ENCODE measurements at regions not wholly inside any gene's neighbourhood (a gene's known extent, or its start where the extent isn't known, plus 50 kb on each side); places are given as distances from the start of the nearest gene placed in this dataset.

DNA sequence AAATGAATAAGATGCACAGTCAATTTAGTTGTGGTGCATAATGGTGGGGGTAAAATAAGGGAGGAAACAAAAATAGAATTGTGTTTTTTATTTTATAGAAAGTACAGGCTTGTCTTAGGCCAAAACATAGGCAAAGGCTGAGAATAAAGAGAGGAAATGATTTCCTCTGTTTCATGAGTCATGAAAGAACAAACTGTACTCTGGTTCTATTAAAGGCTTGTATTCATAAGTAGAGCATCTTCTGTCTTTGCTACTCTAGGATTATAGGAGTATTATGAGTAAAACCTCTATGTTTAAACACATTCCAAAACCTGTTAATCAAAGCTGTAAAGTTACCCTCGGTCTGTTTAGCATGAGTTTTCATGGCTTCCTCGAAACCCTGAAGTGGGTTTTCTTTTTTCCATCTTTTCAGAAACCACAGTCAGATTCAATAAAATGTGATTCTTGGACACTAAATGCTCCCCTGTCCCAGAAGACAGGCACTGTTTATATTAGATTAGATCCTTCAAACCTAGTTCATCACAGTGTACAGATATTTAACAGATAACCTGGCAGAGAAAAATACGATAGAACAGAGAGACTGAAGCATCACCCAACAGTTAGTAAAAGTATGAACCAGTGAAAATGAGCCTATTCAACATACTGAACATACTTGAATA is 473.9 kb upstream of the CYLC2 start:
- H3K27me3 ChIP-seq (replicated peaks; ENCODE audit: insufficient read depth, low read length) = no peaks in the 10 kb centered on the region
- no peak overlapping the region for H3K9ac ChIP-seq (ENCODE audit: low read length)
- H4K20me1 ChIP-seq (ENCODE audit: insufficient read depth, low read length) = no peaks in the 10 kb centered on the region
- no peak overlapping the region for H3K4me2 ChIP-seq (ENCODE audit: low read depth, low read length)
- no peaks in the 10 kb centered on the region for H3K79me2 ChIP-seq (ENCODE audit: low read length)
- H3K4me3 ChIP-seq (ENCODE audit: low read length) = no peak overlapping the region
- H3F3A ChIP-seq (ENCODE audit: insufficient read depth, low read length) = no peaks in the 10 kb centered on the region
- no peaks in the 10 kb centered on the region for H3K9me2 ChIP-seq (replicated peaks; ENCODE audit: insufficient read depth, low read length)
- H2AFZ ChIP-seq (ENCODE audit: low read length) = no peak overlapping the region
- no peak overlapping the region for H3K27ac ChIP-seq (ENCODE audit: low read length)
- H3K9me3 ChIP-seq (replicated peaks; ENCODE audit: insufficient read depth, low read length) = no peaks in the 10 kb centered on the region
- H3K36me3 ChIP-seq (replicated peaks; ENCODE audit: insufficient read depth, low read length) = no peaks in the 10 kb centered on the region
- TF ChIP-seq EZH2phosphoT487 (IDR thresholded peaks at IDR 0.05; ENCODE audit: low read length) (no peak), EZH2 (optimal IDR thresholded peaks at IDR 0.05; ENCODE audit: low read depth, low read length) (no peak)
- TF ChIP-seq, protein P1, sequence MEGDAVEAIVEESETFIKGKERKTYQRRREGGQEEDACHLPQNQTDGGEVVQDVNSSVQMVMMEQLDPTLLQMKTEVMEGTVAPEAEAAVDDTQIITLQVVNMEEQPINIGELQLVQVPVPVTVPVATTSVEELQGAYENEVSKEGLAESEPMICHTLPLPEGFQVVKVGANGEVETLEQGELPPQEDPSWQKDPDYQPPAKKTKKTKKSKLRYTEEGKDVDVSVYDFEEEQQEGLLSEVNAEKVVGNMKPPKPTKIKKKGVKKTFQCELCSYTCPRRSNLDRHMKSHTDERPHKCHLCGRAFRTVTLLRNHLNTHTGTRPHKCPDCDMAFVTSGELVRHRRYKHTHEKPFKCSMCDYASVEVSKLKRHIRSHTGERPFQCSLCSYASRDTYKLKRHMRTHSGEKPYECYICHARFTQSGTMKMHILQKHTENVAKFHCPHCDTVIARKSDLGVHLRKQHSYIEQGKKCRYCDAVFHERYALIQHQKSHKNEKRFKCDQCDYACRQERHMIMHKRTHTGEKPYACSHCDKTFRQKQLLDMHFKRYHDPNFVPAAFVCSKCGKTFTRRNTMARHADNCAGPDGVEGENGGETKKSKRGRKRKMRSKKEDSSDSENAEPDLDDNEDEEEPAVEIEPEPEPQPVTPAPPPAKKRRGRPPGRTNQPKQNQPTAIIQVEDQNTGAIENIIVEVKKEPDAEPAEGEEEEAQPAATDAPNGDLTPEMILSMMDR (IDR thresholded peaks at IDR 0.05; ENCODE audit: low read length) = no peak
- H3K4me1 ChIP-seq (ENCODE audit: low read length) = no peaks in the 10 kb centered on the region
- DNase-seq = no peak

DNA sequence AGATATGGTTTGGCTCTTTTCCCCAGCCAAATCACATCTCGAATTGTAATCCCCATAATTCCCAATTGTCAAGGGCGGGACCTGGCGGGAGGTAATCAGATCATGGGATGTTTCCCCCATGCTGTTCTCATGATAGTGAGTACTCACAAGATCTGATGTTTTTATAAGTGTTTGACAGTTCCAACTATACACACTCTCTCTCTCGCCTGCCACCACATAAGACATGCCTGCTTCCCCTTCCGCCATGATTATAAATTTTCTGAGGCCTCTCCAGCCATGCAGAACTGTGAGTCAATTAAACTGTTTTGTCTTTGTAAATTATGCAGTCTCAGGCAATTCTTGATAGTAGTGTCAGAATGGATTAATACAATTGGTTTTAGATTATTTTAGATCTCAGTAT is 475.7 kb upstream of the CYLC2 start:
- H3K27ac ChIP-seq (ENCODE audit: low read length) = no peak overlapping the region
- no peak overlapping the region for H3K4me2 ChIP-seq (ENCODE audit: low read depth, low read length)
- no peak overlapping the region for H2AFZ ChIP-seq (ENCODE audit: low read length)
- no peak overlapping the region for H3K9ac ChIP-seq (ENCODE audit: low read length)
- no peaks in the 10 kb centered on the region for H3K9me3 ChIP-seq (replicated peaks; ENCODE audit: insufficient read depth, low read length)
- no peaks in the 10 kb centered on the region for H3K79me2 ChIP-seq (ENCODE audit: low read length)
- H3F3A ChIP-seq (ENCODE audit: insufficient read depth, low read length) = no peaks in the 10 kb centered on the region
- TF ChIP-seq EZH2phosphoT487 (IDR thresholded peaks at IDR 0.05; ENCODE audit: low read length) = no peak
- TF ChIP-seq EZH2 (optimal IDR thresholded peaks at IDR 0.05; ENCODE audit: low read depth, low read length) = no peak
- TF ChIP-seq, protein P1 (IDR thresholded peaks at IDR 0.05; ENCODE audit: low read length) = no peak
- H3K4me3 ChIP-seq (ENCODE audit: low read length) = no peak overlapping the region
- DNase-seq = no peak
- no peaks in the 10 kb centered on the region for H3K36me3 ChIP-seq (replicated peaks; ENCODE audit: insufficient read depth, low read length)
- no peaks in the 10 kb centered on the region for H3K9me2 ChIP-seq (replicated peaks; ENCODE audit: insufficient read depth, low read length)
- H3K27me3 ChIP-seq (replicated peaks; ENCODE audit: insufficient read depth, low read length) = no peaks in the 10 kb centered on the region
- no peaks in the 10 kb centered on the region for H3K4me1 ChIP-seq (ENCODE audit: low read length)
- H4K20me1 ChIP-seq (ENCODE audit: insufficient read depth, low read length) = no peaks in the 10 kb centered on the region

DNA sequence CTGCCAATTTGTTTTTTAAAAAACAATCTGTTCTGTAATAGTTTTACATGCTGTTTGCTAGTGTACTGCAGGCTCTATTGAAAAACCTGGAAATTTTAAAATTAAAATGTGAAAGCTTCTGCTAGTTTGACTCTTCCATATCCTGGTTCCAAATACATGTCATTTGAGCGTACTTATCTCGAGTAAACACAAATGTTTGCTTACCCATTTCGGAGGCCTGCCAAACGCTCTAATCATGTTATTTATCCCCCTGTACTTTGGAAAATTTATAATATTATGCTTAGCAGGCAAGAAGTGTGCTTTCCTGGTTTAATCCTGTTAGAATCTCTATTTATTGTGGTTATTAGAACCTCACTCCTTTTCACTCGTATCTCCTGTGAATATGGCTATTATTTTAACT is 476.8 kb upstream of the CYLC2 start:
- no peaks in the 10 kb centered on the region for H3K79me2 ChIP-seq (ENCODE audit: low read length)
- no peak for DNase-seq
- H3K4me2 ChIP-seq (ENCODE audit: low read depth, low read length) = no peak overlapping the region
- no peak overlapping the region for H3K4me3 ChIP-seq (ENCODE audit: low read length)
- H3K4me1 ChIP-seq (ENCODE audit: low read length) = no peaks in the 10 kb centered on the region
- no peaks in the 10 kb centered on the region for H3K9me2 ChIP-seq (replicated peaks; ENCODE audit: insufficient read depth, low read length)
- H3K27ac ChIP-seq (ENCODE audit: low read length) = no peak overlapping the region
- no peak for TF ChIP-seq EZH2 (optimal IDR thresholded peaks at IDR 0.05; ENCODE audit: low read depth, low read length)
- no peak for TF ChIP-seq EZH2phosphoT487 (IDR thresholded peaks at IDR 0.05; ENCODE audit: low read length)
- TF ChIP-seq, protein P1 (IDR thresholded peaks at IDR 0.05; ENCODE audit: low read length) = no peak
- no peaks in the 10 kb centered on the region for H3K27me3 ChIP-seq (replicated peaks; ENCODE audit: insufficient read depth, low read length)
- H2AFZ ChIP-seq (ENCODE audit: low read length) = no peak overlapping the region
- H4K20me1 ChIP-seq (ENCODE audit: insufficient read depth, low read length) = no peaks in the 10 kb centered on the region
- no peak overlapping the region for H3K9ac ChIP-seq (ENCODE audit: low read length)
- no peaks in the 10 kb centered on the region for H3K9me3 ChIP-seq (replicated peaks; ENCODE audit: insufficient read depth, low read length)
- H3K36me3 ChIP-seq (replicated peaks; ENCODE audit: insufficient read depth, low read length) = no peaks in the 10 kb centered on the region
- H3F3A ChIP-seq (ENCODE audit: insufficient read depth, low read length) = no peaks in the 10 kb centered on the region
